Mesendoderm (in vitro differentiated cells): ENCODE measurements at regions not wholly inside any gene's neighbourhood (a gene's known extent, or its start where the extent isn't known, plus 50 kb on each side); places are given as distances from the start of the nearest gene placed in this dataset.
A peak's percentile ranks its signal among the peaks of the same experiment; 100 is the strongest.

Experiments used
- DNase-seq: peaks from one replicate; pipeline ENCODE4 v3.0.0; 2013
- H2AK5ac ChIP-seq: 2 replicates; pipeline ENCODE4 v1.6.1; 2013; ENCODE audit warnings: low read length, inconsistent platforms
- H2BK120ac ChIP-seq: 2 replicates; pipeline ENCODE4 v1.6.1; 2013; ENCODE audit warnings: low read depth, mild to moderate bottlenecking, low read length, moderate library complexity, mixed read lengths
- H2BK15ac ChIP-seq: replicated peaks from 2 replicates; pipeline ENCODE4 v1.6.1; 2013; ENCODE audit warnings: low read depth, mild to moderate bottlenecking, moderate library complexity
- H2BK5ac ChIP-seq: 2 replicates; pipeline ENCODE4 v1.6.1; 2013; ENCODE audit warnings: low read length, inconsistent platforms
- H3K18ac ChIP-seq: 2 replicates; pipeline ENCODE4 v1.6.1; 2013; ENCODE audit warnings: mild to moderate bottlenecking, low read length, mixed read lengths
- H3K23ac ChIP-seq: one replicate; pipeline ENCODE4 v1.6.1; 2013; ENCODE audit warnings: low read length
- H3K27ac ChIP-seq: 2 replicates; pipeline ENCODE4 v1.5.1; 2013; ENCODE audit warnings: low read depth, mild to moderate bottlenecking, inconsistent platforms, low read length, moderate library complexity
- H3K27me3 ChIP-seq: 2 replicates; pipeline ENCODE4 v1.6.1; 2013; ENCODE audit warnings: low read length, control low read depth, mild to moderate bottlenecking, inconsistent platforms; ENCODE audit not compliant: insufficient read depth, poor library complexity
- H3K36me3 ChIP-seq: 2 replicates; pipeline ENCODE4 v1.6.1; 2013; ENCODE audit warnings: low read length, inconsistent platforms; ENCODE audit not compliant: control insufficient read depth, insufficient read depth
- H3K4ac ChIP-seq: one replicate; pipeline ENCODE4 v1.6.1; 2013; ENCODE audit warnings: low read depth, mild to moderate bottlenecking, low read length, moderate library complexity
- H3K4me1 ChIP-seq: 2 replicates; pipeline ENCODE4 v1.6.1; 2013; ENCODE audit warnings: low read depth, low read length, inconsistent platforms; ENCODE audit not compliant: control insufficient read depth
- H3K4me2 ChIP-seq: 2 replicates; pipeline ENCODE4 v1.6.1; 2013; ENCODE audit warnings: low read length
- H3K4me3 ChIP-seq: 2 replicates; pipeline ENCODE4 v1.5.1; 2013; ENCODE audit warnings: mild to moderate bottlenecking, low read length
- H3K56ac ChIP-seq: one replicate; pipeline ENCODE4 v1.6.1; 2013; ENCODE audit warnings: low read length
- H3K79me1 ChIP-seq: 2 replicates; pipeline ENCODE4 v1.6.1; 2013; ENCODE audit warnings: low read length, inconsistent platforms
- H3K79me2 ChIP-seq: 2 replicates; pipeline ENCODE4 v1.6.1; 2013; ENCODE audit warnings: mild to moderate bottlenecking, low read length; ENCODE audit not compliant: control insufficient read depth, insufficient read depth
- H3K9ac ChIP-seq: 2 replicates; pipeline ENCODE4 v1.6.1; 2013; ENCODE audit warnings: low read length, inconsistent platforms
- H4K5ac ChIP-seq: one replicate; pipeline ENCODE4 v1.6.1; 2013; ENCODE audit warnings: low read length
- H4K8ac ChIP-seq: one replicate; pipeline ENCODE4 v1.6.1; 2013; ENCODE audit warnings: low read depth, mild to moderate bottlenecking, control low read depth, low read length, moderate library complexity
- WGBS: extraction: QIAGEN DNeasy Blood & Tissue Kit; methylation state at CpG from one replicate; pipeline ENCODE4 v1.1.7; 2013; ENCODE audit warnings: low lambda C conversion rate, missing lambda C conversion rate; ENCODE audit not compliant: insufficient coverage; ENCODE audit errors: extremely low coverage; 5-methylcytosine and 5-hydroxymethylcytosine counted together

DNA sequence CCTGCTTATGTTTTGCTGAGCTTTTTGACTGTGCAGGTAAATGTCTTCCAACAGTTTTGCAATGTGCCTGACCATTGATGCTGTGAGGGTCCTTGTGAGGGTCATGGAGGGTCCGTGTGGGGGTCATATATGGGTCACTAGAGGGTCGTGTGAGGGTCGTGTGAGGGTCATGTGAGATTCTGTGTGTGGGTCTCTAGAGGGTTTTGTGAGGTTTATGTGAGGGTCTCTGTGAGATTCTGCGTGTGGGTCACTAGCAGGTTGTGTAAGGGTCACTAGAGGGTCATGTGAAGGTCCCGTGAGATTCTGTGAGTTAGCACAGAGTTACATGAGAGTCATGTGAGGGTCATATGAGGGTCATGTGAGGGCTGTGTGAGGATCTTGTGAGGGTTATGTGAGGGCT, 263.9 kb upstream of the B3GAT1 start:
- DNase-seq, result no peak
- Histone ChIP-seq H3K4ac (no peak overlapping the region), H2BK5ac (no peak overlapping the region), H3K36me3 (no peaks in the 10 kb centered on the region), H3K79me1 (no peaks in the 10 kb centered on the region), H3K23ac (no peak overlapping the region), H3K4me1 (no peaks in the 10 kb centered on the region), H3K27me3 (no peaks in the 10 kb centered on the region), H3K4me2 (no peak overlapping the region), H3K79me2 (no peaks in the 10 kb centered on the region), H2AK5ac (no peak overlapping the region), H4K8ac (no peak overlapping the region), H3K4me3 (no peak overlapping the region), H2BK15ac (no peak overlapping the region), H3K27ac (no peak overlapping the region), H3K56ac (no peak overlapping the region), H3K9ac (no peak overlapping the region), H3K18ac (no peak overlapping the region), H4K5ac (no peak overlapping the region), H2BK120ac (no peak overlapping the region)
- 92% methylated on average over 2 of the region's 5 CpGs for WGBS

DNA sequence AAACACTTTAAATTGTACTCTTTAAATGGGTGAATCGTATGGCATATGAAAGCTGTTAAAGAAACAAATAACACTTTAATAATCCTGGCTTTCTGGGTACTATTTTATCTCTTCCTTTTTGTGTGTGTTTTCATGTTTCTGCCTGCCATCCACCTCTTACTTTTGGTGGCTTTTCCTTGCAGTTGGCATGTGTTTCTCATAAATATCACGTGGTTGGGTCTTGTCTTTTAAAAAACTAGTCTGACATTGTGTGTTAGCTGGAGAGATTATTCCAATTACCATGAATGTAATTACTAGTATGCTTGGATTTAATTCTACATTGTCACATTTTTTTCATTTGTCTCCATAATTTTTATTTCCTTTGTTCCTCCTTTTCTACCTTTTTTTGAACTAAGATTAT, 262.9 kb upstream of the B3GAT1 start:
- Histone ChIP-seq H3K79me2 (no peaks in the 10 kb centered on the region), H3K27me3 (no peaks in the 10 kb centered on the region), H3K79me1 (no peaks in the 10 kb centered on the region), H3K18ac (no peak overlapping the region), H2BK5ac (no peak overlapping the region), H3K23ac (no peak overlapping the region), H3K27ac (no peak overlapping the region), H4K5ac (no peak overlapping the region), H3K4me1 (peaks cover 4% of the 10 kb centered on the region), H3K9ac (no peak overlapping the region), H3K36me3 (no peaks in the 10 kb centered on the region), H2BK15ac (no peak overlapping the region), H4K8ac (no peak overlapping the region), H3K56ac (no peak overlapping the region), H3K4me2 (no peak overlapping the region), H3K4ac (no peak overlapping the region), H2AK5ac (no peak overlapping the region), H3K4me3 (no peak overlapping the region), H2BK120ac (no peak overlapping the region)
- WGBS, result no CpG with 5 or more reads among the region's 2 CpGs
- no peak for DNase-seq

DNA sequence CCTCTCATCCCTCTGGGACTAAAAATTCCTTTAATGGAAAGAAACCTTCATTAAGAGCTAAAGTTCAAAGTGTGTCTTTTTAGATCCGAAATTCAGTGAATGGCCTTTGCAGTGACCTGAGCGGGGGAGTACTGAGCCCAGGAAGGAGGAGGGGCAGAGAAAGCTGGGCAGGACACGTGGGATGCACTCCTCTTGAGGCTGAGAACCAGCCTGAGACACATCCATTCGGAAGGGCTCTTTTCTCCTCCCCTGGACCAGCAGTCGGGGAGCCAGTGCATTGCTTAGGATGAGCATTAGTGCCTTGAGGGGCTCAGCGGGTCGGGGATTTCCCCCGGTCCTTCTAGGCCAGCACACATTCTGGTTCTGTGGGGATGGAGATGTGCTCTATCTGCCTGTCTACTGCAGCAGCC, 258.9 kb upstream of the B3GAT1 start:
- no peaks in the 10 kb centered on the region for H3K79me2 ChIP-seq
- no peak overlapping the region for H2BK5ac ChIP-seq
- H3K9ac ChIP-seq, result no peak overlapping the region
- no peaks in the 10 kb centered on the region for H3K36me3 ChIP-seq
- H2BK120ac ChIP-seq, result no peak overlapping the region
- DNase-seq, result no peak
- peaks cover 4% of the 10 kb centered on the region for H3K4me1 ChIP-seq
- H3K27ac ChIP-seq, result no peak overlapping the region
- WGBS, result no CpG with 5 or more reads among the region's 8 CpGs
- H2AK5ac ChIP-seq, result no peak overlapping the region
- H3K4me3 ChIP-seq, result no peak overlapping the region
- no peak overlapping the region for H4K5ac ChIP-seq
- no peak overlapping the region for H3K56ac ChIP-seq
- no peaks in the 10 kb centered on the region for H3K79me1 ChIP-seq
- H3K27me3 ChIP-seq, result no peaks in the 10 kb centered on the region
- H3K4me2 ChIP-seq, result no peak overlapping the region
- no peak overlapping the region for H2BK15ac ChIP-seq
- H3K18ac ChIP-seq, result no peak overlapping the region
- H4K8ac ChIP-seq, result no peak overlapping the region
- H3K4ac ChIP-seq, result no peak overlapping the region
- H3K23ac ChIP-seq, result no peak overlapping the region

DNA sequence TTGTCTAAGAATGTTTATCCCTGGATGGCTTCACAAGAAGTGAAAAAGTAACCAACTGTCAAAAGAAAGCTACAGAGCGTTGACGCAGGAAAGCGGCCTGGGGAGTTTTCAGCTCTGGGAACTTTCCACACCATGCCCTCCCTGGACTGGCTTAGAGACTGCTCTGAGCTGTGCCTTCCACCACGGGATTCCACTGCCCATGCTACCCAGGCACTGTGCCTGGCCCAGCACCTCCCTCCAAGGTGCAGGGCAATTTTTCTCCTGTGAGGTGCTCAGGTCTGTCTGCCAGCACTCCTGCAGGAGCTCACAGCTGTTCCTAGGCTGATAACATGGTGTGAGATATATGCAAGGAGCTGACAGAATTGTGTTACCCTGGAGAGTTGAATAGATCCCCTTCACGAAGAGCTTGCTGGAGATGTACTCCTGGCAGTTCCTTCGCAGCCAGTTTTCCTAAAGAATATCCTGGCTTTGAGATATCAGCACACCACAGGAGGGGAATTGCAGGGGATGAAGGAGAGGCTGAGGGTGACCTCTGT, 258.3 kb upstream of the B3GAT1 start:
- Histone ChIP-seq H3K9ac (no peak overlapping the region), H4K5ac (no peak overlapping the region), H3K4ac (no peak overlapping the region), H2BK15ac (no peak overlapping the region), H3K27ac (no peak overlapping the region), H3K4me2 (no peak overlapping the region), H4K8ac (no peak overlapping the region), H3K4me1 (peaks cover 4% of the 10 kb centered on the region), H3K79me2 (no peaks in the 10 kb centered on the region), H3K56ac (no peak overlapping the region), H2AK5ac (no peak overlapping the region), H3K4me3 (no peak overlapping the region), H3K36me3 (no peaks in the 10 kb centered on the region), H3K27me3 (no peaks in the 10 kb centered on the region), H2BK120ac (no peak overlapping the region), H3K79me1 (no peaks in the 10 kb centered on the region), H3K18ac (no peak overlapping the region), H3K23ac (no peak overlapping the region), H2BK5ac (no peak overlapping the region)
- peak; percentile 19 for DNase-seq
- no CpG with 5 or more reads among the region's 6 CpGs for WGBS

DNA sequence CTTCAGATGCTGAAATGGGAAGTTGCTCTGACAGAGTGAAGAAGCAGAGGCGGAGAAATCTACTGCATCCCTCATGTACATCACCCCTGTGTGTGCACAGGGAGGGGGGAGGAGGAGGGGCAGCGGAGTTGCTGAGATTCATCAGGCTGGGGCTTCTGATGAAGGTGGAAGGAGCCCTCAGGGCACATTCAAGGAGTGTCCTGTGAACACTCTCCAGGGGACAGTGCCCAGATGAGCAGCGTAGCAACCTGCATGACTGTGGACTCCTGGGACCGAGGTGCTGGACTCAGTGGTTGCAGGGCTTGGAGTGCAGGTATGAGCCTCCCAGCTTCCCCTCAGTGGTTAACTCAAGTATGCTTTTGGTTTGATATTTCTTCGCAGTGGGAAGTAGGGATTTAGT, 257.8 kb upstream of the B3GAT1 start:
- Histone ChIP-seq H2BK120ac (no peak overlapping the region), H3K36me3 (no peaks in the 10 kb centered on the region), H3K79me2 (no peaks in the 10 kb centered on the region), H4K5ac (no peak overlapping the region), H3K4ac (no peak overlapping the region), H3K4me3 (no peak overlapping the region), H3K56ac (no peak overlapping the region), H2BK15ac (no peak overlapping the region), H3K79me1 (no peaks in the 10 kb centered on the region), H3K27me3 (no peaks in the 10 kb centered on the region), H2AK5ac (no peak overlapping the region), H3K23ac (no peak overlapping the region), H2BK5ac (no peak overlapping the region), H4K8ac (no peak overlapping the region), H3K9ac (no peak overlapping the region), H3K18ac (no peak overlapping the region), H3K4me1 (peaks cover 4% of the 10 kb centered on the region), H3K27ac (no peak overlapping the region), H3K4me2 (no peak overlapping the region)
- WGBS, result no CpG with 5 or more reads among the region's 5 CpGs
- no peak for DNase-seq

DNA sequence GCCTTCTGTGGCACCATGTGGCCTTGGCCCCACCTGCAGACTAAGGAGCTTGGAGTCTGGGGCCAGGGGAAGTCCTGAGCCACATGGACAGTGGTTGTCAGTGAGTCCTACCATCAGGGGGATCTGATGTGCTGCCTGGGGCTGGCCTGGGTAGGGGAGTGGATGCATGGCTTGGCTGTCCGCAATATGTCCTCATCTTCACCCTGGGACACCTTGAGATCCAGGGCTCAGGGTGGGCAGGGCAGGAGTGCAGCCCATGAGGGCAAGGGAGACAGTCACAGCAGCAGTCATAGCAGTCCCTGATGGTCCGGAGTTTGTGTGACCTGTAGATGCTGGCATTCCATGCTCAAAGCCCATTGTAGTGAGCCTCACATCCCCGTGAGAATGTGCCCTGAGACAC, 256.8 kb upstream of the B3GAT1 start:
- Histone ChIP-seq H3K4me2 (no peak overlapping the region), H3K23ac (no peak overlapping the region), H3K9ac (no peak overlapping the region), H2BK120ac (no peak overlapping the region), H3K4me3 (no peak overlapping the region), H3K18ac (no peak overlapping the region), H3K79me2 (no peaks in the 10 kb centered on the region), H4K5ac (no peak overlapping the region), H3K4ac (no peak overlapping the region), H2AK5ac (no peak overlapping the region), H2BK5ac (no peak overlapping the region), H3K4me1 (peaks cover 4% of the 10 kb centered on the region), H3K27me3 (no peaks in the 10 kb centered on the region), H3K56ac (no peak overlapping the region), H3K36me3 (no peaks in the 10 kb centered on the region), H2BK15ac (no peak overlapping the region), H3K79me1 (no peaks in the 10 kb centered on the region), H4K8ac (no peak overlapping the region), H3K27ac (no peak overlapping the region)
- no peak for DNase-seq
- no CpG with 5 or more reads among the region's 3 CpGs for WGBS
